Osteoblast (primary cell): ENCODE measurements at regions not wholly inside any gene's neighbourhood (a gene's known extent, or its start where the extent isn't known, plus 50 kb on each side); places are given as distances from the start of the nearest gene placed in this dataset.

Source experiments
- DNase-seq: peaks from one replicate; pipeline ENCODE4 v3.0.0; 2011; ENCODE audit warnings: low spot score, mixed read lengths; ENCODE audit not compliant: insufficient read length; ENCODE audit errors: missing footprints
- H2AFZ ChIP-seq: 2 replicates; pipeline ENCODE4 v1.6.0; 2011; ENCODE audit warnings: mild to moderate bottlenecking, low read length
- H3K27ac ChIP-seq: 2 replicates; pipeline ENCODE4 v1.5.1; 2011; ENCODE audit warnings: mild to moderate bottlenecking, low read depth, low read length, moderate library complexity
- H3K27me3 ChIP-seq: 2 replicates; pipeline ENCODE4 v1.6.0; 2012; ENCODE audit warnings: mild to moderate bottlenecking, control low read depth, inconsistent platforms, low read length, moderate library complexity; ENCODE audit not compliant: insufficient read depth
- H3K36me3 ChIP-seq: 2 replicates; pipeline ENCODE4 v1.5.1; 2011; ENCODE audit warnings: mild to moderate bottlenecking, low read length, control low read depth, moderate library complexity; ENCODE audit not compliant: insufficient read depth
- H3K4me1 ChIP-seq: 2 replicates; pipeline ENCODE4 v1.5.1; 2011; ENCODE audit warnings: mild to moderate bottlenecking, low read length, control low read depth, moderate library complexity; ENCODE audit not compliant: insufficient read depth
- H3K4me2 ChIP-seq: 2 replicates; pipeline ENCODE4 v1.6.0; 2011; ENCODE audit warnings: mild to moderate bottlenecking, low read length; ENCODE audit not compliant: insufficient read depth
- H3K4me3 ChIP-seq: fragments of 200-600 bp; sonication (generic); 3 replicates; pipeline ENCODE4 v1.5.1; 2012; ENCODE audit warnings: mild to moderate bottlenecking, low read length, inconsistent platforms; ENCODE audit not compliant: insufficient read depth
- H3K79me2 ChIP-seq: 2 replicates; pipeline ENCODE4 v1.6.0; 2012; ENCODE audit warnings: mild to moderate bottlenecking, low read length, control low read depth, inconsistent platforms; ENCODE audit not compliant: insufficient read depth
- H3K9me3 ChIP-seq: 2 replicates; pipeline ENCODE4 v1.5.1; 2011; ENCODE audit warnings: low read depth, low read length, control low read depth
- H4K20me1 ChIP-seq: 2 replicates; pipeline ENCODE4 v1.6.0; 2012; ENCODE audit warnings: mild to moderate bottlenecking, low read length, control low read depth; ENCODE audit not compliant: insufficient read depth
- TF ChIP-seq, protein P1 (sequence below): IDR thresholded peaks from 2 replicates; pipeline ENCODE4 v1.5.1; 2011; ENCODE audit warnings: mild to moderate bottlenecking, low read depth, low read length, moderate library complexity; ENCODE audit errors: extremely low read depth

DNA sequence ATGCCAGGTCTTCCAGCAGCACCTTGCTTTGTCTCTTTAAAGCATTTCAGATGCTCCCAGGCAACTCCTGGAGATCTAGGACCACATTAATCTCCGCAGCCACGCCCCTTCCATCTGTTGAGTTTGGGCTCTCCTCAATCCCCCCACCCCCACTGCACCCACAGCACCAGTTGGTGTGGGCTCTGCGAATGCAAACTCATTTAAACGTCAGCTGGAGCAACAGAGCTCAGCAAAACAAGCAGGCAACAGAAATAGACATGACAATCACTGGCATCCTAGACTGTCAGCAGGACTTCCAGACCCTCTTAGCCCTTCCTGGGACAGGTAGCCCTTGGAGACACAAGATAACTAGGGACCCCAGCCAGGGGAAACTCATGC, 106.9 kb downstream of the LSM3 start:
- no peak overlapping the region for H3K27ac ChIP-seq
- peak; percentile 58 for DNase-seq
- no peaks in the 10 kb centered on the region for H3K79me2 ChIP-seq
- H3K4me3 ChIP-seq: no peak overlapping the region
- no peak overlapping the region for H2AFZ ChIP-seq
- no peaks in the 10 kb centered on the region for H3K9me3 ChIP-seq
- no peaks in the 10 kb centered on the region for H4K20me1 ChIP-seq
- H3K4me1 ChIP-seq: no peaks in the 10 kb centered on the region
- no peaks in the 10 kb centered on the region for H3K36me3 ChIP-seq
- no peak overlapping the region for H3K4me2 ChIP-seq
- peaks cover 6% of the 10 kb centered on the region for H3K27me3 ChIP-seq
- TF ChIP-seq, protein P1, sequence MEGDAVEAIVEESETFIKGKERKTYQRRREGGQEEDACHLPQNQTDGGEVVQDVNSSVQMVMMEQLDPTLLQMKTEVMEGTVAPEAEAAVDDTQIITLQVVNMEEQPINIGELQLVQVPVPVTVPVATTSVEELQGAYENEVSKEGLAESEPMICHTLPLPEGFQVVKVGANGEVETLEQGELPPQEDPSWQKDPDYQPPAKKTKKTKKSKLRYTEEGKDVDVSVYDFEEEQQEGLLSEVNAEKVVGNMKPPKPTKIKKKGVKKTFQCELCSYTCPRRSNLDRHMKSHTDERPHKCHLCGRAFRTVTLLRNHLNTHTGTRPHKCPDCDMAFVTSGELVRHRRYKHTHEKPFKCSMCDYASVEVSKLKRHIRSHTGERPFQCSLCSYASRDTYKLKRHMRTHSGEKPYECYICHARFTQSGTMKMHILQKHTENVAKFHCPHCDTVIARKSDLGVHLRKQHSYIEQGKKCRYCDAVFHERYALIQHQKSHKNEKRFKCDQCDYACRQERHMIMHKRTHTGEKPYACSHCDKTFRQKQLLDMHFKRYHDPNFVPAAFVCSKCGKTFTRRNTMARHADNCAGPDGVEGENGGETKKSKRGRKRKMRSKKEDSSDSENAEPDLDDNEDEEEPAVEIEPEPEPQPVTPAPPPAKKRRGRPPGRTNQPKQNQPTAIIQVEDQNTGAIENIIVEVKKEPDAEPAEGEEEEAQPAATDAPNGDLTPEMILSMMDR: no peak

- TF ChIP-seq, protein P1: no peak
- H3K27me3 ChIP-seq: peaks cover 9% of the 10 kb centered on the region
- H3K36me3 ChIP-seq: no peaks in the 10 kb centered on the region
- no peaks in the 10 kb centered on the region for H4K20me1 ChIP-seq
- no peaks in the 10 kb centered on the region for H3K79me2 ChIP-seq
- no peak overlapping the region for H2AFZ ChIP-seq
- no peaks in the 10 kb centered on the region for H3K9me3 ChIP-seq
- H3K4me1 ChIP-seq: no peaks in the 10 kb centered on the region
- no peak overlapping the region for H3K4me3 ChIP-seq
- no peak overlapping the region for H3K4me2 ChIP-seq
- no peak overlapping the region for H3K27ac ChIP-seq
- DNase-seq: no peak
These were observed 108.4 kb downstream of the LSM3 start for GRCh38 chr3:14286887-14287500.

GRCh38 chr3:14288177-14288788, 109.7 kb downstream of the LSM3 start:
- no peak overlapping the region for H3K4me2 ChIP-seq
- no peak overlapping the region for H3K4me3 ChIP-seq
- no peaks in the 10 kb centered on the region for H3K36me3 ChIP-seq
- H3K79me2 ChIP-seq: no peaks in the 10 kb centered on the region
- no peak overlapping the region for H2AFZ ChIP-seq
- H4K20me1 ChIP-seq: no peaks in the 10 kb centered on the region
- H3K27me3 ChIP-seq: peaks cover 4% of the 10 kb centered on the region
- no peaks in the 10 kb centered on the region for H3K9me3 ChIP-seq
- no peak for DNase-seq
- H3K27ac ChIP-seq: no peak overlapping the region
- H3K4me1 ChIP-seq: no peaks in the 10 kb centered on the region
- TF ChIP-seq, protein P1: no peak

DNA sequence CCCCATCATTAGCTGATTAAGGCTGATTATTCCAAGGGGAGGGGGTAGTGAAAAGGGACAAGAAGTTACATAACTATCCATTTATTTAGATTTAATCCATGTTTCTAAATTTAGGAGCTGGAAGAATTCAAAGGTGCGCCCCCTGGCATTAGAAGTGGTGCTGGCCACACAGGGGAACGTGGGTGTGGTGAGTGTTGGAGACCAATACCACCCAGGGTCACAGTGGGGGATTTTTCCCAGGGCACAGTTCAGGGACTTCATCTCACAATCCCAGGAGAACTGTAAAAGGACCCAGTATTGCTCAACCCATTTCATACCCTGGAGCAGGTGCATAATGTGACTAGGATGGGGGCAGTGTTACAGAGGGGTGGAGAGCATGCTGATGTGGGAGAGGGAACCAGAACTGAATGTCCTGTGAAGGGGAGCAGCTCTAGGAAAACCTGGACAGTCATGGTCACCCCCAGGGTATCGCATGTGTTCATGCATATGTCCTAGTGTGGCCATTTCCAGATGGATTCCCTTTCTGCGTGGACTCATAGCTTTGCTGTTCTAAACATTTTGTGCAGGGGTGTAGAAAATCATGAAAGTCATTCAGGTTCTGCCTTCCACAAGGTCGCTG, 110.3 kb downstream of the LSM3 start:
- peak; percentile 55 for DNase-seq
- Histone ChIP-seq H4K20me1 (no peaks in the 10 kb centered on the region), H3K4me1 (no peaks in the 10 kb centered on the region), H3K36me3 (no peaks in the 10 kb centered on the region), H3K4me2 (no peak overlapping the region), H2AFZ (no peak overlapping the region), H3K4me3 (no peak overlapping the region), H3K9me3 (no peaks in the 10 kb centered on the region), H3K27ac (no peak overlapping the region), H3K79me2 (no peaks in the 10 kb centered on the region), H3K27me3 (peaks cover 4% of the 10 kb centered on the region)
- TF ChIP-seq, protein P1: no peak
